Activated CD8-positive, alpha-beta T cell treated with anti-CD3 and anti-CD28 coated beads for 36 hours (primary cell): ENCODE measurements at regions not wholly inside any gene's neighbourhood (a gene's known extent, or its start where the extent isn't known, plus 50 kb on each side); places are given as distances from the start of the nearest gene placed in this dataset.

ENCODE experiments used
- ATAC-seq: fragments of 200-7000 bp; cut with Tn5 transposase; one replicate; pipeline ENCODE4 v1.10.0; 2021; ENCODE audit warnings: mild to moderate bottlenecking, moderate library complexity
- CTCF ChIA-PET: fragments of 350-600 bp; sonication (Branson Sonifier 250); formaldehyde crosslinking; loops from one replicate; lab custom pipeline; 2021; ENCODE audit warnings: antibody characterized with exemption; lab: Charles Lee
- POLR2A ChIA-PET: fragments of 350-600 bp; sonication (Branson Sonifier 250); formaldehyde crosslinking; loops from one replicate; lab custom pipeline; 2021; ENCODE audit warnings: antibody characterized with exemption; lab: Charles Lee
- DNase-seq: peaks from one replicate; pipeline ENCODE4 v3.0.0-alpha.2; 2020
- H3K27ac Mint-ChIP-seq: one replicate; pipeline ENCODE4 v1.8.0; 2021; ENCODE audit warnings: mild to moderate bottlenecking, mixed read lengths
- H3K27me3 Mint-ChIP-seq: one replicate; pipeline ENCODE4 v1.8.0; 2021; ENCODE audit warnings: mixed read lengths
- H3K36me3 Mint-ChIP-seq: one replicate; pipeline ENCODE4 v1.8.0; 2021; ENCODE audit warnings: low read depth, mixed read lengths
- H3K4me1 Mint-ChIP-seq: one replicate; pipeline ENCODE4 v1.8.0; 2021; ENCODE audit warnings: low read depth, mixed read lengths
- H3K4me3 Mint-ChIP-seq: one replicate; pipeline ENCODE4 v1.8.0; 2021; ENCODE audit warnings: mild to moderate bottlenecking, moderate library complexity, mixed read lengths
- H3K9me3 Mint-ChIP-seq: one replicate; pipeline ENCODE4 v1.8.0; 2021; ENCODE audit warnings: mixed read lengths
- intact Hi-C: fragments of 100-400 bp; cut with micrococcal nuclease; formaldehyde crosslinking; loops from one replicate; pipeline ENCODE4 v1.10.0; 2022
- TF ChIP-seq, protein P1 (sequence below): fragments of 200-600 bp; IDR thresholded peaks from one replicate; pipeline ENCODE4 v1.8.0; 2022; ENCODE audit warnings: antibody characterized with exemption, mild to moderate bottlenecking

DNA sequence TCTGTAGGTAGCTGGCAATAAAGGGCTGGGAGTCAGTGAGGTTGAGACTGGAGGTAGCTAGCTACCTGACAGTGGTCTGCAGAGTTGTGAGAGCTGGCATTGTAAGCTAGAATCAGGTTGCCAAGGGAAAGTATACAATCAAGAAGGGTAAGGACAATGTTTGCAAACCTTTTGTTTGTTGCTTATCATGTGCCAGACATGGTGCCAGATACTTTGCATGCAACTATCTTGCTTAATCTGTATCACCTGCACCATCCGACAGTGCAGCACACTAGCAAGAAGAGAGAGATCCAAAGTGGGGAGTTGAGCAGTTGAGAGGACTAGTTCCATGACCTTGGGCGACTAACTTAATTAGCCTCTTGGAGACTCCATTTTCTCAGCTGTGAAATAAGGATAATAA, 236.4 kb downstream of the PDCD6IP start:
- DNase-seq, result no peak
- Mint-ChIP-seq H3K4me1 (no peaks in the 10 kb centered on the region), H3K27ac (no peak overlapping the region), H3K9me3 (no peaks in the 10 kb centered on the region), H3K4me3 (no peak overlapping the region), H3K36me3 (no peaks in the 10 kb centered on the region), H3K27me3 (no peaks in the 10 kb centered on the region)
- intact Hi-C loops, result no loop called here
- TF ChIP-seq, protein P1, sequence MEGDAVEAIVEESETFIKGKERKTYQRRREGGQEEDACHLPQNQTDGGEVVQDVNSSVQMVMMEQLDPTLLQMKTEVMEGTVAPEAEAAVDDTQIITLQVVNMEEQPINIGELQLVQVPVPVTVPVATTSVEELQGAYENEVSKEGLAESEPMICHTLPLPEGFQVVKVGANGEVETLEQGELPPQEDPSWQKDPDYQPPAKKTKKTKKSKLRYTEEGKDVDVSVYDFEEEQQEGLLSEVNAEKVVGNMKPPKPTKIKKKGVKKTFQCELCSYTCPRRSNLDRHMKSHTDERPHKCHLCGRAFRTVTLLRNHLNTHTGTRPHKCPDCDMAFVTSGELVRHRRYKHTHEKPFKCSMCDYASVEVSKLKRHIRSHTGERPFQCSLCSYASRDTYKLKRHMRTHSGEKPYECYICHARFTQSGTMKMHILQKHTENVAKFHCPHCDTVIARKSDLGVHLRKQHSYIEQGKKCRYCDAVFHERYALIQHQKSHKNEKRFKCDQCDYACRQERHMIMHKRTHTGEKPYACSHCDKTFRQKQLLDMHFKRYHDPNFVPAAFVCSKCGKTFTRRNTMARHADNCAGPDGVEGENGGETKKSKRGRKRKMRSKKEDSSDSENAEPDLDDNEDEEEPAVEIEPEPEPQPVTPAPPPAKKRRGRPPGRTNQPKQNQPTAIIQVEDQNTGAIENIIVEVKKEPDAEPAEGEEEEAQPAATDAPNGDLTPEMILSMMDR, result no peak
- CTCF ChIA-PET, result no interaction called here
- no peak for ATAC-seq
- POLR2A ChIA-PET, result no interaction called here

DNA sequence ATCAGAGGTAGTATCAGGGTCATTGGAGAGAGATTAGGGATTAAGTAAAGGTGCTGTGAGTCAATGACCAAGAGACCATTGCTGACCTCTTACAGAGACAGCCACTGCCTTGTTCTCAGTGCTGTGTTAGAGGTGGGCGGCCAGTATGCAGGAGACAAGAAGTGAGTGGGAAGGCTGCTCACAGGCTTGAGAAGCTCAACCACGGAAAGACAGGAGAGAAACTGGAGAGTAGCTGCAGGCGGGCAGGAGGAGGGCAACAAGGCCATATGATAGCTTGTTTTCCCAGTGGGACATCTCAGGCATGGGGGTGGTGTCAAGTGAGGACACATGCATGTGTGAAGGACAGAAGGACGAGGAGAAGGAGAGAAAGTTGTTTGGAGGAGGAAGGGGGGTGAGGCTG, 237.3 kb downstream of the PDCD6IP start:
- Mint-ChIP-seq H3K27ac (no peak overlapping the region), H3K27me3 (no peaks in the 10 kb centered on the region), H3K36me3 (no peaks in the 10 kb centered on the region), H3K4me1 (no peaks in the 10 kb centered on the region), H3K9me3 (no peaks in the 10 kb centered on the region), H3K4me3 (no peak overlapping the region)
- intact Hi-C loops, result no loop called here
- DNase-seq (no peak), ATAC-seq (no peak)
- POLR2A ChIA-PET, result no interaction called here
- TF ChIP-seq, protein P1, result no peak
- CTCF ChIA-PET, result no interaction called here

DNA sequence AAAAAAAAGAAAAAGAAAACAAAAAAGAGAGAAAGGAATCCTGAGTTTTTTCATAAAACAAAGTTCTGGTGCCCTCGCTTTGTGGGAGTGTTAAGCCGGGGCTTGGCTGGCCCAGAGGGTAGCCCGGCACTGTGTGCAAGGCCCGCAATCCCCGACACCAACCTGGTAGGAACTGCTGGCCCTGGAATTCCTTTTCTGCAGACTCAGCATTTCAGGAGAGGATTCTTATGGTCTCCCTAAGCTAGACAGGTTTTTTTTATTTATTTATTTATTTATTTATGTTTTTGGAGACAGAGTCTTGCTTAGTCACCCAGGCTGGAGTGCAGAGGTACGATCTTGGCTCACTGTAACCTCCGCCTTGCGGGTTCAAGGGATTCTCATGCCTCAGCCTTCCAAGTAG, 238.8 kb downstream of the PDCD6IP start:
- ATAC-seq, result no peak
- H3K27ac Mint-ChIP-seq, result no peak overlapping the region
- H3K4me1 Mint-ChIP-seq, result no peaks in the 10 kb centered on the region
- TF ChIP-seq, protein P1, result no peak
- H3K36me3 Mint-ChIP-seq, result no peaks in the 10 kb centered on the region
- CTCF ChIA-PET, result no interaction called here
- POLR2A ChIA-PET, result no interaction called here
- no peak overlapping the region for H3K4me3 Mint-ChIP-seq
- DNase-seq, result no peak
- H3K27me3 Mint-ChIP-seq, result no peaks in the 10 kb centered on the region
- no peaks in the 10 kb centered on the region for H3K9me3 Mint-ChIP-seq
- intact Hi-C loops, result no loop called here

DNA sequence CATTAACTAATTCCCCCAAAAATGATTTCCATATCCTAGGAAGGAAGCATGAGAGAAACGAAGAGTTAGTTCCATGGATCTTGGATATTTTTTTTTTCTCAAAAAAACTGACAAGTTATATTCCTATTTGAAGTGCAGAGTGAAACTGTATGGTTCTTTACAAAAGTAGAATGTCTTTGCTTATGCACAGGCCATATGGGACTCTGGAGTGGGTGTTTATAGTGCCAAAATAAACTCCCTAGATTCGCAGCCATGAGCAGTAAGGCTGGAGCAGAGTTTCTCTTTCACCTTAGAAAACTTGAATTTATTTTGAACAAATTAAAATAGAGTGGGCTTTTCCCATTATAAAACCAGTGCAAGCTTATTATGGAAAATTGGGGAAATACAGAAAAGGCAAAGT, 239.7 kb downstream of the PDCD6IP start:
- intact Hi-C loops, result no loop called here
- TF ChIP-seq, protein P1, result no peak
- Mint-ChIP-seq H3K36me3 (no peaks in the 10 kb centered on the region), H3K4me3 (no peak overlapping the region), H3K27me3 (no peaks in the 10 kb centered on the region), H3K27ac (no peak overlapping the region), H3K9me3 (no peaks in the 10 kb centered on the region), H3K4me1 (no peaks in the 10 kb centered on the region)
- CTCF ChIA-PET, result no interaction called here
- POLR2A ChIA-PET, result no interaction called here
- ATAC-seq (no peak), DNase-seq (no peak)

DNA sequence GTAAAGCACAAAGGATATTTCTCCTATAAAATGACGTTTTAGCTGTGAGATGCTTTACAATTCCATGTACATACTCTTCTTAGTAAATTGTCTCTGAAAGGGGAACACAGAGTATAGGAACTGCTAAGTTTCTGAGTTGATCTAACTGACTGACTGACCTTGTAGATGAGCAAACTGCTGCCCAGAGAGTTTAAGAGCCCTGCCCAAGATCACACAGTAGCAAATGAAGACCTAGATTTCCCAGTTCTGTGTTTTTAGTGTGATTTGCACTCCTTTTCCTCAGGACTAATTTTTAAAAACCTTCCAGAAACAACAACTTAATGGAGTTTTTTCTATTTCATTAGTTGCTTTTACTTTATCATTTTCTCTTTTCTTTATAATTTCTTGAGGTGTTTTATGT, 247.7 kb downstream of the PDCD6IP start:
- ATAC-seq, result no peak
- H3K27ac Mint-ChIP-seq, result no peak overlapping the region
- intact Hi-C loops, result no loop called here
- ChIA-PET CTCF (no interaction called here), POLR2A (no interaction called here)
- no peaks in the 10 kb centered on the region for H3K9me3 Mint-ChIP-seq
- TF ChIP-seq, protein P1, result no peak
- no peaks in the 10 kb centered on the region for H3K27me3 Mint-ChIP-seq
- no peaks in the 10 kb centered on the region for H3K4me1 Mint-ChIP-seq
- H3K36me3 Mint-ChIP-seq, result no peaks in the 10 kb centered on the region
- no peak overlapping the region for H3K4me3 Mint-ChIP-seq
- no peak for DNase-seq
